Esophagus muscularis mucosa (tissue), 3 donors: ENCODE measurements at regions not wholly inside any gene's neighbourhood (a gene's known extent, or its start where the extent isn't known, plus 50 kb on each side); places are given as distances from the start of the nearest gene placed in this dataset.

Experiments used
- POLR2A ChIP-seq: fragments of 450-650 bp; IDR thresholded peaks from one replicate; pipeline ENCODE4 v1.6.1; 2017; ENCODE audit warnings: antibody characterized with exemption, moderate library complexity, mild to moderate bottlenecking, low read depth
- POLR2AphosphoS5 ChIP-seq, 2 donors: sonication (generic); formaldehyde crosslinking; IDR thresholded peaks; one replicate each; pipeline ENCODE4 v1.6.1; 2017; ENCODE audit warnings: antibody characterized with exemption in 2 of 2
- TF ChIP-seq, protein P1 (sequence below), 3 experiments: fragments of 200-600 bp in 2 of 3; fragments of 450-650 bp in 1 of 3; sonication (generic) in 2 of 3; IDR thresholded peaks; one replicate each; pipeline ENCODE4 v1.5.1; 2017 to 2019; ENCODE audit warnings: antibody characterized with exemption in 3 of 3, mild to moderate bottlenecking in 2 of 3, moderate library complexity in 1 of 3

DNA sequence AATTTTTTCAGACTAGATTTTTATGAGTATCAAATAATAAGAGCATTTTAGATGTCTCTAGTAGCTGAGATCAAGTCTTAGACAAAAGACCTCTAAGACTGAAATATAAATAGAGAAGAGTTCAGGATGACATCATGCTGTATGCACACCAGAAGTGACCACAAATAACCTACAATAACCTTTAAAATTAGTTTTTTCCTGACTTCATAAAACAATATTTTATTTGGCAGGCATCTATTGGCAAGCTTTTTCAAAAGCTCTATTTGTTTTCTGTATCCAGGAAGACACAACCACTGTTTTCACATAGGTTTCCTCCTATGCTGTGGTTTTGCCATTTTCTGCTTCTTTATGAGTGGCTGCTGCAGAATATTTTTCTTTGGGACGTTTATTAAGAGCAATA lies 359.1 kb downstream of the CRPPA start:
- TF ChIP-seq, protein P1, sequence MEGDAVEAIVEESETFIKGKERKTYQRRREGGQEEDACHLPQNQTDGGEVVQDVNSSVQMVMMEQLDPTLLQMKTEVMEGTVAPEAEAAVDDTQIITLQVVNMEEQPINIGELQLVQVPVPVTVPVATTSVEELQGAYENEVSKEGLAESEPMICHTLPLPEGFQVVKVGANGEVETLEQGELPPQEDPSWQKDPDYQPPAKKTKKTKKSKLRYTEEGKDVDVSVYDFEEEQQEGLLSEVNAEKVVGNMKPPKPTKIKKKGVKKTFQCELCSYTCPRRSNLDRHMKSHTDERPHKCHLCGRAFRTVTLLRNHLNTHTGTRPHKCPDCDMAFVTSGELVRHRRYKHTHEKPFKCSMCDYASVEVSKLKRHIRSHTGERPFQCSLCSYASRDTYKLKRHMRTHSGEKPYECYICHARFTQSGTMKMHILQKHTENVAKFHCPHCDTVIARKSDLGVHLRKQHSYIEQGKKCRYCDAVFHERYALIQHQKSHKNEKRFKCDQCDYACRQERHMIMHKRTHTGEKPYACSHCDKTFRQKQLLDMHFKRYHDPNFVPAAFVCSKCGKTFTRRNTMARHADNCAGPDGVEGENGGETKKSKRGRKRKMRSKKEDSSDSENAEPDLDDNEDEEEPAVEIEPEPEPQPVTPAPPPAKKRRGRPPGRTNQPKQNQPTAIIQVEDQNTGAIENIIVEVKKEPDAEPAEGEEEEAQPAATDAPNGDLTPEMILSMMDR (IDR thresholded peaks at IDR 0.05), result no peak
- TF ChIP-seq POLR2A (no peak), POLR2AphosphoS5 (IDR thresholded peaks at IDR 0.05) (no peak)
